ENCODE measurements at regions not wholly inside any gene's neighbourhood (a gene's known extent, or its start where the extent isn't known, plus 50 kb on each side); places are given as distances from the start of the nearest gene placed in this dataset.

DNA sequence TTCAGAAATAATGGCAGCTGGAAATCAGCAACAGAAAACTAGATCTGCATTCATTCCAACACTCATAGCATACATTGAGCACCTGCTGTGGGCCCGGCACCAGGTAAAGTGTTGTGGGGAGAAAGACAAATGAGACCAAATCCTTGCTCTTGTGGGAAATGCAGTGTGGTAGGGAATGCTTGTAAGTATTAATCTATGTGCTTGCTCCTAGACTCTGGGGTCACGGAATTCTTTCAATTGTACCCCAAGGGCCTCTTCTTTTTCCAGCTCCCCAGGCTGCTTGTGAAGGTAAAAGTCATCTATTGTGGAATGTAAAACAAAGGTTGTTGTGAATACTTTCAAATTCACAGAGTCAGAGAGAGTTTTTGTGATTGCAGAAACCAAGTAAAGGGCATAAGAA lies 501.9 kb downstream of the CDK5RAP2 start:
- POLR2A ChIA-PET = interaction anchor here (0.5 kb wide), 1 partner anchor 1346 kb away, joined by 7 read pairs; no protein-coding TSS in a partner anchor
- Histone ChIP-seq H3K9me2 (ENCODE audit: insufficient read depth, low read length) (no peaks in the 10 kb centered on the region), H4K20me1 (ENCODE audit: insufficient read depth, low read length) (no peaks in the 10 kb centered on the region), H3K9me3 (ENCODE audit: low read length) (no peaks in the 10 kb centered on the region), H3K4me3 (ENCODE audit: low read depth, low read length, poor library complexity, severe bottlenecking) (no peak overlapping the region), H3K27ac (ENCODE audit: low read depth, low read length, poor library complexity, severe bottlenecking) (no peak overlapping the region), H3K4me2 (ENCODE audit: low read length) (no peak overlapping the region), H3K79me2 (ENCODE audit: insufficient read depth, low read depth, low read length) (no peaks in the 10 kb centered on the region), H3K4me1 (ENCODE audit: insufficient read depth, low read length, poor library complexity, severe bottlenecking) (no peaks in the 10 kb centered on the region), H2AFZ (ENCODE audit: low read length) (no peak overlapping the region), H3K36me3 (ENCODE audit: insufficient read depth, low read length) (no peaks in the 10 kb centered on the region)
- no peak for DNase-seq (ENCODE audit: low spot score)
- CTCF ChIA-PET (ENCODE audit: unreplicated experiment) = no interaction called here
- no TSS peak for BruUV-seq (replicated peaks)
- intact Hi-C loops (cut with micrococcal nuclease; ENCODE audit: unreplicated experiment) = no loop called here
- TF ChIP-seq, protein P1, sequence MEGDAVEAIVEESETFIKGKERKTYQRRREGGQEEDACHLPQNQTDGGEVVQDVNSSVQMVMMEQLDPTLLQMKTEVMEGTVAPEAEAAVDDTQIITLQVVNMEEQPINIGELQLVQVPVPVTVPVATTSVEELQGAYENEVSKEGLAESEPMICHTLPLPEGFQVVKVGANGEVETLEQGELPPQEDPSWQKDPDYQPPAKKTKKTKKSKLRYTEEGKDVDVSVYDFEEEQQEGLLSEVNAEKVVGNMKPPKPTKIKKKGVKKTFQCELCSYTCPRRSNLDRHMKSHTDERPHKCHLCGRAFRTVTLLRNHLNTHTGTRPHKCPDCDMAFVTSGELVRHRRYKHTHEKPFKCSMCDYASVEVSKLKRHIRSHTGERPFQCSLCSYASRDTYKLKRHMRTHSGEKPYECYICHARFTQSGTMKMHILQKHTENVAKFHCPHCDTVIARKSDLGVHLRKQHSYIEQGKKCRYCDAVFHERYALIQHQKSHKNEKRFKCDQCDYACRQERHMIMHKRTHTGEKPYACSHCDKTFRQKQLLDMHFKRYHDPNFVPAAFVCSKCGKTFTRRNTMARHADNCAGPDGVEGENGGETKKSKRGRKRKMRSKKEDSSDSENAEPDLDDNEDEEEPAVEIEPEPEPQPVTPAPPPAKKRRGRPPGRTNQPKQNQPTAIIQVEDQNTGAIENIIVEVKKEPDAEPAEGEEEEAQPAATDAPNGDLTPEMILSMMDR (conservative IDR thresholded peaks at IDR 0.05; ENCODE audit: low read length) = no peak
- TF ChIP-seq EZH2phosphoT487 (IDR thresholded peaks at IDR 0.05; ENCODE audit: borderline replicate concordance, low read depth, low read length) = no peak

DNA sequence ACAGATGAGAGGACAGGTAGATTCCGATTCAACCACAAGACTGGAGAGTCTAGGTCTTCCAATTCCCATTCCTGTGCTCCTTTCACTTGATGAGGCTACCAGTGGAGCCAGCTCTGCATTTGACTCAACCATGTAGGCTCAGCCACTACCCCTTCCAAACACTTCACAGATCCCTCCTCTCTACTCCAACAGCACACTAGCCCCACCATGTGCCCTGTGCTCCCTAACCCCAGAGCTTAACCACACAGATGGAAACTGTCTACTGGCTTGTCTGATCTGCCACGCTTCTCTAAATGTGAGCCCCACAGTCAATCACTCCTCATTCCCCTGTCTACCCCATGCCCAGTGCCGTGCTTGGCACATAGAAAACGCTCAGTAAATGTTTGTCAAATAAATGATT lies 508.2 kb downstream of the CDK5RAP2 start:
- Histone ChIP-seq H3K4me2 (ENCODE audit: low read length) (no peak overlapping the region), H3K79me2 (ENCODE audit: insufficient read depth, low read depth, low read length) (no peaks in the 10 kb centered on the region), H3K4me1 (ENCODE audit: insufficient read depth, low read length, poor library complexity, severe bottlenecking) (no peaks in the 10 kb centered on the region), H4K20me1 (ENCODE audit: insufficient read depth, low read length) (no peaks in the 10 kb centered on the region), H2AFZ (ENCODE audit: low read length) (no peak overlapping the region), H3K36me3 (ENCODE audit: insufficient read depth, low read length) (no peaks in the 10 kb centered on the region), H3K4me3 (ENCODE audit: low read depth, low read length, poor library complexity, severe bottlenecking) (no peak overlapping the region), H3K9me3 (ENCODE audit: low read length) (no peaks in the 10 kb centered on the region), H3K9me2 (ENCODE audit: insufficient read depth, low read length) (no peaks in the 10 kb centered on the region), H3K27ac (ENCODE audit: low read depth, low read length, poor library complexity, severe bottlenecking) (no peak overlapping the region)
- POLR2A ChIA-PET = no interaction called here
- intact Hi-C loops (cut with micrococcal nuclease; ENCODE audit: unreplicated experiment) = no loop called here
- CTCF ChIA-PET (ENCODE audit: unreplicated experiment) = no interaction called here
- BruUV-seq (replicated peaks) = no TSS peak
- TF ChIP-seq EZH2phosphoT487 (IDR thresholded peaks at IDR 0.05; ENCODE audit: borderline replicate concordance, low read depth, low read length) = no peak
- TF ChIP-seq, protein P1 (conservative IDR thresholded peaks at IDR 0.05; ENCODE audit: low read length) = no peak
- no peak for DNase-seq (ENCODE audit: low spot score)

DNA sequence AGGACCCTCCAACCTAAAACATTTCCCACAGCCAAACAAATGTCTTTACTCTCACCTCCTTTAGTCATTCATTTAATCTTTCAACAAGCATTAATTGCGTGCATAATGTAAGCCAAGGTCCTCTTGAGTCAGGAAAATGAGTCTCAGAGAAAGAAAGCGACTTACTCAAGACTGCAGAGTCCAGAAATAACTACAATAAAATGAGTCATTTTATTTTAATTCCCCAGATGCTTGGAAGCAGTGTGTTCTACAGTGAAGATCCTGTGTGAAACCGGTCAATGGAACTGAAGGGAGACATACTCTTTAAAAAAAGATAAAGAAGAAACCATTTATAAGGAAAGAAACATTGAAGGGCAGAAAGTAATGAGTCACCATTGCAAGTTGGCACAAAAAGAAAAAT lies 513.7 kb downstream of the CDK5RAP2 start:
- Histone ChIP-seq H3K4me2 (ENCODE audit: low read length) (no peak overlapping the region), H3K9me3 (ENCODE audit: low read length) (no peaks in the 10 kb centered on the region), H3K4me1 (ENCODE audit: insufficient read depth, low read length, poor library complexity, severe bottlenecking) (no peaks in the 10 kb centered on the region), H2AFZ (ENCODE audit: low read length) (no peak overlapping the region), H3K4me3 (ENCODE audit: low read depth, low read length, poor library complexity, severe bottlenecking) (no peak overlapping the region), H3K36me3 (ENCODE audit: insufficient read depth, low read length) (no peaks in the 10 kb centered on the region), H4K20me1 (ENCODE audit: insufficient read depth, low read length) (no peaks in the 10 kb centered on the region), H3K79me2 (ENCODE audit: insufficient read depth, low read depth, low read length) (no peaks in the 10 kb centered on the region), H3K27ac (ENCODE audit: low read depth, low read length, poor library complexity, severe bottlenecking) (no peak overlapping the region), H3K9me2 (ENCODE audit: insufficient read depth, low read length) (no peaks in the 10 kb centered on the region)
- CTCF ChIA-PET (ENCODE audit: unreplicated experiment) = no interaction called here
- BruUV-seq (replicated peaks) = no TSS peak
- POLR2A ChIA-PET = no interaction called here
- no peak for DNase-seq (ENCODE audit: low spot score)
- no peak for TF ChIP-seq EZH2phosphoT487 (IDR thresholded peaks at IDR 0.05; ENCODE audit: borderline replicate concordance, low read depth, low read length)
- TF ChIP-seq, protein P1 (conservative IDR thresholded peaks at IDR 0.05; ENCODE audit: low read length) = no peak
- intact Hi-C loops (cut with micrococcal nuclease; ENCODE audit: unreplicated experiment) = no loop called here

All from OCI-LY7 (cell line).